Stimulated activated CD4-positive, alpha-beta T cell treated with anti-CD3 and anti-CD28 coated beads, Interleukin-12 subunit alpha, Interleukin-12 subunit beta, amount 100 ng/mL, for 24 hours (primary cell): ENCODE measurements at regions not wholly inside any gene's neighbourhood (a gene's known extent, or its start where the extent isn't known, plus 50 kb on each side); places are given as distances from the start of the nearest gene placed in this dataset.

Source experiments
- DNase-seq, 2 experiments: peaks; one replicate each; pipeline ENCODE4 v3.0.0-alpha.2; 2020; ENCODE audit warnings: low read depth in 2 of 2

DNA sequence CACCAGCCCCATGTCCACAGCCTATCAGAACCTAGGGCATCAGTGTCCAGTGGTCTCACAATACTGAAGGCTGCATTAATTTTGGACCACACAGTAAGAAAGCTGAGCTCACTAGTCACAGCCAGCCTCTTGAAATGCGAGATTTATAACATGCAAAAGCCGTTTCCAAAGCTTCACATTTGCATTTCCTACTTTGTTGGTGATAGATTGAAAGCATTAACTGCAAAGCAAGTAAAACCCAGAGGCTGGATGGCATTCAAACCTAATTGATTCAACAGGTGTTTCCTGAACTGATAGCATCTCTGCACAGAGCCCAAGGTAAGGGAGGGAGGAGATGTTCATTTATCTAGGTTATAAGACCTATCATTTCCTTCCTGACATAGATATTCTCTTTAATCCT is 410.1 kb downstream of the OMA1 start:
- DNase-seq: no peak

DNA sequence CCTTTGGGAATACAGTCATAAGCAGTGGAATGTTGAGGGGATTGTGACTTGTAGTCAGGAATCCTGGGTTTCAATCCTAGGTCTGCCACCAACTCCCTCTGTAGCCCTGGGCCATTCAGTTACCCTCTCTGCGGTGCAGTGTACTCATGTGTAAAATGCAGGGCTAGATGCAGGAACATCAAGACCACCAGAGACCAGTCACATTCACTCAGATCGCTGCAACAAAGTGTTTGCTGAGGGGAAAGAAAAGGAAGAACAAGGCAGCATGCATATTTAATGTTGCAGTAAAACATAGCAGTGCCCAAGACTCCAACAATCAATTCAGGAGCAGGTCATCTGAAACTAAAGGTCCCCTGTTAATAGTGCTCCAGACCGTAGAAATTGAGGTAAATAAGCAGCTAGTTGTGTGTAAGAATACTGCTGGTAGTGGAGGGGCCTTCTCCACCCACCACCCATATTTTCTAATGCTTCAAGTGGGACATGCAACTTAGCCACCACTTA is 410.7 kb downstream of the OMA1 start:
- DNase-seq: no peak

DNA sequence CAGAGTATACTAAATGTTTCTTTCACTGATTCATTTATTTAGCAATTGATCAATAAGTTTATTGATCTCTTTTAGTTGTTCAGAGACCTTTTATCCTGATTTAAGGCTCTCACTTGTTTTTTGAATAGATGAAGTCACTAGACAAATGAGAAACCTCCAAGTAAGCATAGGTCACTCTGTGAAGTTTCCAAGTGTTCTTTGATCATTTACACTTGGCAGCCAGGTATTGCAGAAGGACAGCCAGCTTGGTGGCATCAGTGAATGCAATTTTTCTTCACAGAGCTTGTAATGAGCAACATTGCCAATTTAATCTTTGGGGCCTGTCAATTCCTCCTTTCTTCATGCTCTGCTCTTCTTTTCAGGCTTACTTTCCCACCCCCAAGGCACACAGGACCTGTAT is 413.0 kb downstream of the OMA1 start:
- DNase-seq: no peak

DNA sequence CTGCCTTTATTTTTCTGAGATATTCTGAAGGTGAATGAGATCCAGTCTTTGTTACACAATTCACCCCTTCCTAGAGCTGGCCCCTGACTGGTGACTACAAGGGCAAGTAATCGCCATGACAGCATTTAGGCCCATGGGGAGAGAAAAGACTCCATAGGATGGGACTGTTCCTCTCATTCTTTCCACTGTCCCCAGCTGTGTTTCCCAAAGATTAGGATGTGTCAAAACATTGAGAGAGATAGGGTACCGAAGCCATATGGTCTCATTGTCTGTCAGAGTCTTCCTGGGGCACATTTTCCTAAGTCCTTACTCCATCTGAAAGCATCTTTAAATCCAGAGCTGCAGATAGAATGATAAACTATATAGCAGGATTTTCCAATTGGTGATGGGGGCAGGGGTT is 423.5 kb downstream of the OMA1 start:
- DNase-seq: no peak

DNA sequence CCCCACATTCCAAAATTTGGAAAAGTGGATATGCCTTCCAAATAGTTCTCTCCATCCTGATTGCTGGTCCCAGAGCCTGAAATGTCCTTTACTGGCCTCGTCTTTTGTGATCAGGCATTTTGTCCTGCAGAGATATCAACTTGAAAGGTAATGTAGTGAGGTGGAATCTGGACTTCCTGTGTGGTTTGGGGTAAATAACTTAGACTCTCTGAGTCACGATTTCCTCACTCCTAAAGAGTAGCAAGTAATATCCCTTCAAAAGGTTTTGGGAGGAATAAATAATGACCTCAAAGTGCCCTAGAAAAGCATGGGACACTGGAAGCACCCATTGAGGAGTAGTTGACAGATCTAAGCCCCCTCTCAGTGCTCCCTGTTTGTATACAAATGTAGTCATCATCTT is 426.6 kb downstream of the OMA1 start:
- DNase-seq: no peak

DNA sequence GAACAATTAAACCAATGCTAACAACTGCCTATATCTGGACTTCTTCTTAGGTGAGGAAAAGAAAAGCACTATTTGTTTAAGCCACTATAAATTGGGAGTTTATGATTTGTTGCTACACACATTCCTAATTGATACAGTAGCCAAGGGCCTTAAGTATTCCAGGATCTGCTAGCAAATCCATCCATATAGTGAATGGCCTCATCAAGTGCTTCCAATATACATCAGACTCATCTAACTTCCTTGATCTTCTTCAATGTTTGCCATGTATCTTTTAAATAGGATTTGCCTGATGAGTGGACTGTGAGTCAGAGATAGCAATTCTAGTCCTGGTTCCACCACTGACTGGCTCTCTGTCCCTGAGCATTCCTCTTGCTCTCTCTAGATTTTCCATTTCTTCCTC is 430.2 kb downstream of the OMA1 start:
- no peak for DNase-seq

DNA sequence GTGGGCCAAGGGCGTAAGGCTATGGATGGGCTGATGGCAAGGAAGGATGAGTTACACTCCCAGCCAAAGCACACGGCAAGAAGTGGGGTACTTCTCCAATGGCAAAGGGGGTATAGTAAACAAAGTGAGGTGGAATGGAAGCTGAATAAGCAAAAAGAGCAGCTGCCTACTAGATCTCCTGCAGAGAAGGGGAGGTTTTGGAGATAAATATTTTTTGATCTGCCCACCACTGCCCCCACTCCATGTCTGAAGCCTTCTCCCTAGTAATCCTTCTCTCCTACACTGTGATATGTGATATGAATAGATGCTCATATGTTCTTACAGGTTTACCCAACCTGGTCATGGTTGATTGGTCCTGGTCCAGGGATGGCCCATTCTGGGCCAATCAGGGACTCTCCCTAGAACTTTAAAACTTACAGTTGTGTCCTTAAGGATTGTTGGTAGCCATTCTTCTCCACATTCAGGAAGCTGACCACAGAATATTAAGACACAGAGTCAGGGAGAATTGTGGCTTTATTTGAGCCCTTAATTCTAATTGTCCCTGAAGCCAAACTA is 436.8 kb downstream of the OMA1 start:
- no peak for DNase-seq

DNA sequence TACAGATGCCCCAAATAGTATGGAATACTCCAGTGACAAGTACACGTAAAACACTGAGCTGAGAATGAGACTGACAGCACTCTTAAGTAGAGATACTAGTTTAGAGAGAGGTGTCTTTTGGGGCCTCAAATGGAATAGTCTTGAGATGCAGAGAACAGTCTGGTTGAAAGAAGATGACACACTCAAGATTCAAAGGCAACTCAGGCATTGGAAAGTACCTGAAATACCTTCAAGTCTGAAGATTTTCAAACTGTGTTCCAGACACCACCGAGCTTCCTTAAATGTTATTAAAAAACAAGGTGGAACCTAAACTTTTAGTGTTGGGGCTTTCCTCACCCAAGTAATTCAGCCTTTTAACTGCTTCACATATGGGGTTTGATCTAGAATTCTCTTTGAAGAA is 437.7 kb downstream of the OMA1 start:
- DNase-seq: no peak

DNA sequence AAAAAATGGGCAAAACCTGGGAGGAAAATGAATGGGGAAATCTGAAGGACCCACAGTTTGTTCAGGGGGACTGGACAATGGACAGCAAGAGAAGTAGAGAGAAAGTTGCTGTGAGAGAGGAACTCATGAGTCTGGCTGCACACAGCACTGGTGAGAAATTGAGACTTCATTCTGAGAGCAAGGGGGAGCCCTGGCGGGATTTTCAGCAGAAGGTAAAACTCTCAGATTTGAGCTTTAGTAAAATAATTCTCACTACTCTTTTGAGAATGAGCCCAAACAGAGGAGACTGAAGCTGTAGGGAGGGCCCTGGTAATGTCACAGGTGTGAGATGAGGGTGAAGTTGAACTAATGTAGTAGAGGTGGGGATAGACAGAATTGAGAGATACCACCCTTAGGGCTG is 438.6 kb downstream of the OMA1 start:
- no peak for DNase-seq

DNA sequence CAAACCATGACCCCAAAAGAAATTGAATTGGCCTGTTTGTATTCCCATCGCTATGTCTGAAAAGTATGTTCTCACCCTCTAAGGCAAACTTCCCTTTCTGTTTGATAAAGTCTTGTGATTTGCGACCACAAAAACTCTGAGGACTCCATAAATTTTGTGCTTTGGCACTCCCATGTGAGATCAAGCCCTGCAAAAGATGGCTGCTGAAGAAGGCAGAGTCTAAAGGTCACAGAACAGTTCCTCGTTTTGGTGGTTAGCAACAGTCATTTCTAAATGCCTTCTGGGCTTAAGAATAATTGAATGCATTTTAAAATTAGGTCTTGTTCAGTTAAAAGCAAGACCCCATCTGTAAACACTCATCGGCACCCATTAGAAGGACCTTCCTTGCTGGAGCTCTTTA is 441.6 kb downstream of the OMA1 start:
- no peak for DNase-seq

DNA sequence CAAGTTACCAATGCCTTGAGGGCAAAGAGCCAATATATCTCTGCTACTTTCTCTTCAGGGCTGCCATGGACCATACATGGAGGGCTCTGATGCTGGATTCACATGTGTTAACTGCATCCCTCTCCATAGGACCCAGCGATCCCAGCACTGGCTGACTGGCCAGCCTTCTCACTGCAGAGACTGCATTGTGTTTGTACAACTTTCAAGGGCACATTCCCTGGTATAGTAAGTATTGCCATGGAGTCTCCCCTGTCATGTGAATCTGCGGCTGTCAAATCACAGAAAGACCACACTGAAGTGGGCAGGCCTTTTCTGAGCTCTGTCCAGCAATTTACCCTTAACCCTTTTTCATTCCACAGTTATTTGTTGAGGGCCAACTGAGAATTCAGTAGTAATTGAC is 449.8 kb downstream of the OMA1 start:
- DNase-seq: no peak

DNA sequence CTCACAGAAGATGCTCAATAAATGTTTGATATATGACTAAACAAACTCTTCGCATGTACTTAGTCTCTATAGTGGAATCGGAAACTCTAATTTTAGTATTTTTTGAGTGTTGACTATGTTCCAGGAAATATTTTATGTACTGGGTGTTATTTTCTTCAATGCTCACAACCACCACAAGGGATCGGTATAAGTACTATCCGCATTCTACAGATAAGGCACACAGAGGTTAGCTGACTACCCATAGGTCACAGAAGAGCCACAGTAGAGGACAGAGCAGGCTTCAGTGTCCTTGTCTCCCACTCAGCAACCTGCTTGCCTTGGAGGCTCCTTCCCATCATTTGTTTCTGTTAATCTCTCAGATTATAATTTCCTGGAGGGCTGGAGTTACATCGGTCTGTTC is 451.3 kb downstream of the OMA1 start:
- DNase-seq: no peak

DNA sequence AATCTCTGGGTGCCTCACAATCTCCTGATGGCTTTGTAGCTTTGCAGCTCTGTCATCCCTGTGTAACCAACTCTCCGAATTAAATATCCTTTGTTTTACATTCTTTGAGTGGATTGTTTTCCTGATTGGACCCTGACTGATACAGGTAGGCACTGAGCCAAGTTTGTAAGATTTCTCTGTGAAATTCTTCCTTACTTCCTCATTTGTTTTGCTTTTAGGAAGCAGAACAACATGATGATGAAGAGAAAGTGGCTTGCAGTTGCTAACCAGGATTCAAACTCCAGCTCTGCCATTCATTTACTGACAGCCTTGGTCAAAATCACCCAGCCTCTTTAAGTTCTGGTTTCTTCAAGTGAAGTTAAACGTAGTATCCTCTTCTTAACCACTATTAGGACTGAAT is 452.3 kb downstream of the OMA1 start:
- DNase-seq: no peak

DNA sequence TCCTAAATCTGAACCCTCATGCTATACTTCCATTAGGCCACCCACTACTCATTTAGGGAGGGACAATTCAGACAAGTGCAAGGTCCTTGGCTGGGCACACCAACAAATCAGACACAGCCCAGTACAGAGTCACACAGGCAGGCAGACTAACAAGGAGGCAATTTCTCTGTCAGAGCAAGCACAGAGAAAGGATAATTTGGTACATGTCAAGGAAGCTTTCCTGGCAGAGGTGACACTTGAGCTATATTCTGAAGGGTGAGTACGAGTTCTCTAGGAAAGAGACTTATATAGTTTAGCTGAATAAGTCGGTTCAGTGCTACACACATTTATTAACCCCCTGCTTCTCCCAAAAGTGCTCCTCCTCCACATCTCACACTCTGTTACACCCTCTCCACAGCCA is 455.9 kb downstream of the OMA1 start:
- DNase-seq: no peak

DNA sequence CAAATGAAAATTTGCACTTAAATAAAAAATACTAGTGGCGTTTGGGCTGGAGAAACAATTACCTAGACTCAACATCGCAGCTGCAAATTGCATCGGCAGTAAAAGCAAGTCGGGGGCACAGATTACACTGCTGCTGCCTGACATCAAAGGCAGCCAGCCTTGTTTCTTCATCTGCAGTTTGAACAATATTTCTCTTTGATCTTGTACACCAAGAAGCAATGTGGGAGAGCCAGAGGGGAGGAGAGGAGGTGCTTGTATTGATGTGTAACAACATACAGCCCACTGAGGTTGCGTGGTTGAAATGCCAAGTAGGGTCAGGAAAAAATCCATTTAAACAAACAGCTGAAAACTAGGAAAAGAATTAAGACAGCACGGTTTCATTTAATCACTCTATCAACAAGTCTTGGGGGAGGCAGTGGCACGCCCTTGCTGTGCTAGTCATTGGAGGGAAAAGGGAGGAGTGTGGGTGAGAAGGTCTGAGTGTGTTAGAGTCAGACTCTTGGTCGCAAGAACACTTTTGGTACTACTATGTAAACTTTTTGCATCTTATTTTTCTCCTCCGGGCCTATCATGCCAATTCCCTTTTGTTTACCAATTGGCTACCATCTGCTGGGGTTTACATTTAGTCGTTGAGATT is 456.5 kb downstream of the OMA1 start:
- DNase-seq: no peak

DNA sequence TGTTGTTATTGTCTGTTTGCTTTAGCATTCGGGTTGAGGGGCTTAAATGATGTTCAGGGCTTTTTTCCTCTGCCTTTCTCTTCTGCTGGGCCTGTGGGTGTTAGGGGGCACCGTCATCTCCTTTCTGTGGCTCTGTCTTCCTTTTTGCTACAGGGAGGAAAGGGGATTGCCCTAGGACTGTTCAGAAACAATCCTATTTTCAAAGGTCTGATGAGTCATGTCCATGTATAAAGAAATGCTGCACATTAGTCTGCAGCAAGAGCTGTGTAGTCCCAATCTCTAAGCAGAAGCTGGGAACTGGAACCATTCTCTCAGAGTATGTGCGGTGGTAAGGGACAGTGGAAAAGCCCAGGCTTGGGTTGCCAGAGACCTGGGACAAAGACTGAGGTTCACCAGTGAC is 462.3 kb downstream of the OMA1 start:
- no peak for DNase-seq

DNA sequence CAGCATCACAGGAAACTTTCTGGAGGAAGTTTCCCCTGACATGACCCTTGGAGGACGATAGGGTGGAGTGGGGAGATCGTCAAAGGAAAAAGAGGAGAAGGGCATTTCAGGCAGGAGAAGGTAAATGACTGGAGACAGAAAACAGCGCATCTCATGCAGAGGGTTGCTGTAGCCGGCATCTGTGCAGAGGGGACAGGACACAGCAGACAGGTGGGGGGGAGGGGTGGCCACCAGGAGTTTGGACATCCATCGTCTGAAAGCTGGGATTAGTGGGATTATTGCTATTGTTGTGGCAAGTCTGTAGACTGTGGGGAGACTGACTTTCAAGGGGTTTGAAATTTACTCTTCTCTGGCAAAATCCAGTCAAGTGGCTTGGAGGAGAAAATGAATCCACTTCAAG is 463.9 kb downstream of the OMA1 start:
- DNase-seq: no peak

DNA sequence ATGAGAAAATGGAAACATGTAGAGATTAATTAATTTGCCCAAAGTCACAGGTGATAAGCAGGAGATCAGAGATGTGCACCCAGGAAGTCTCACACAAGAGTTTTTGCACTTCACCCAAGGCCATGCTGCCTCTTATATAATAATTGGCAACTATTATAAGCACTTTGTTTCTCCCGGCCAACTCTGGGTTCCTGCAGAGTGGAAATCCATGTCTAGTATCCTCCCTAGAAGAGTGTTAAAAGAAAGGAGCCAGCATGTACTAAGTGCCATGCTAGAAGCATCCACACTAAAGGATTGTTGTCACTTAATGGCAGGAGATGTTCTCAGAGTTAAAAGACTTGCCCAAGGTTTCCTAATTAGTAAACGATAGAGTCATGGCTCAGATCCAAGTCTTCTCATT is 470.3 kb downstream of the OMA1 start:
- DNase-seq: no peak

DNA sequence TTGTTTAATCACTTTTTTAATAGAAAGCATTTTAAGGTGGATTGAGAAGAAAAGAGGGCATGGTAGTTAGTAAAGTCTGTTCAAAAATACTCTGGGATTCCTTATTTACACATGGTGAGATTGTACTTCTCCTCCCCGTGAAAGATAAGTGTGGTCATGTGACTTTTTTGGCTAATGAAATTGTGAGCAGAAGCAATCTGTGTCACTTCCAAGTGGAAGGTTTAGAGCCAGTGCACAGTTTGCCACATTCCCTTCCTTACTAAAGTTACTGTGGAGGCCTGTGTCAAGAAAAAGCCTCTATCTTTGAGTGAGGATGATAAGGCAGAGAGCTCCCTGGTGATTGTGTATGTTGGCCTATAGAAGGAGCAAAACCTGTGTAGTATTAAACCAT is 471.3 kb downstream of the OMA1 start:
- DNase-seq: no peak

DNA sequence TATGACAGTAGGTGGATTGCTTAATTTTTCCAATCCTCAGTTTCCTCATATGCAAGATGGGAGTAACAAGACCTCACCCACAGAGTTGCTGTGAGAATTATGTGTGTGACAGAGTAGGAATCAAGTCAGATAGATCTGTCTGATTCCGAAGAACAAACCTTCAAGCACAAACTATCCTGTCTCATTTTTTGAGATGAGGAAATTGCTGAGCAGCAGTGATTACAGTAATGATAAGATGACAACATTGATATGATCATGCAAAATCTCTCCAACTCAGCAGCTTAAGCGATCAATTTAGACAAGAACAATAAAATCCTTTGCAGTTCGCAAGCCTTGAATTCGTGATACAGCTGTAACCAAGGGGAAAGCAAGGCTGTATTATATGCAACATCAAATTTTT is 474.1 kb downstream of the OMA1 start:
- DNase-seq: no peak

DNA sequence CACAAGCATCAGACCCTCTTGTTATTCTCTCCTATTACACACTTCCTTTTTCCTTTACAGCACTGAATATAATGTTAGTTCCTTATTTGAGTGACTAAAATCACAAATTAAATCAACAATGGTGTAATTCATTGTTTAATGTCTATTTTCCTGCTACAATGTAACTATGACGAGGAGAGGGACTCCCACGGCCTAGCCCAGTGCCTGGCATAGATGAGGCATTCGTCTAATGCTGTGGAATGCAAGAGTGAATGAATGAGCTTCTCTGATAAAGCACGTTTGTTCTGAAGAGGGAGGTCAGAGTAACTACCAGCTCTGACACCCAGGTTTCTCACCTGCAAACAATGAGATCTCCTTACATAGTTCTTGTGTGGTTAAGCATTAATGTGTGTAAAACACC is 479.4 kb downstream of the OMA1 start:
- no peak for DNase-seq

DNA sequence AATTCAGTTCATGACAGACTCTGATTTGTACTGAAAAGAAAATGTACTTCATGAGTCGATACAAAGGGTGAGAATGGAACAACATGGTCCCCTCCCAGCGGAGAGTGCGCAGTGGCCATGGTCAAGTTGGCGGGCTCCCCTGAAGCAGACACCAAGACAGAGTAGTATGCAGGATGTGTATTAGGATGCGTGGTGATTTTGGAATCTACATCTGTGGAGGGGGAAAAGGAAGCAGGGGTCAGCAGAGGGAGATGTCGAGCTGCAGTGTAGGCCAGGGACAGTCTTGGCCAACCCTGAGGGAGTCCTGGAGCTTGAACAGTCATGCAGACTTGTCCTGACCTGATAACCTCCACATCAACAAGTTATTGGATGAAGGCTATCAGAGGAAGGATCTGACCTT is 481.0 kb downstream of the OMA1 start:
- DNase-seq: no peak

DNA sequence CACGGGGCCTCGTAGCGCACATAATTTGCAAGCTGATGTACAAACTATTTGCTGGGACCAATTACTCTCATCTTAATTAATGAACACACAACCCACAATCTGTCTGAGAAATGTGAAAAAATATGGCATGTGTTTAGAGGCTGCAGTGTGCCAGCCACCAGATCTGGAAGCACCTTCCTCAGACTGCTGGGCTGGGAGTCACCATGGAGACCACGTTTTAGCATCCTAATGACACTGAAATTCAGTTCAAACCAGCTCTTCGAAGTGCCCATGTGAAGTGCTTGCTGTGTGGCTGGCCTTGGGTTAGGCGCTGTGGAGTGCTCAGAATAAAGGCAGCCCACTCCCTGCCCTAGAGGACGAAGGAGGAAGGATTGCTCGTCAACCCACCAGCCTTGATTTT is 482.4 kb downstream of the OMA1 start:
- no peak for DNase-seq

DNA sequence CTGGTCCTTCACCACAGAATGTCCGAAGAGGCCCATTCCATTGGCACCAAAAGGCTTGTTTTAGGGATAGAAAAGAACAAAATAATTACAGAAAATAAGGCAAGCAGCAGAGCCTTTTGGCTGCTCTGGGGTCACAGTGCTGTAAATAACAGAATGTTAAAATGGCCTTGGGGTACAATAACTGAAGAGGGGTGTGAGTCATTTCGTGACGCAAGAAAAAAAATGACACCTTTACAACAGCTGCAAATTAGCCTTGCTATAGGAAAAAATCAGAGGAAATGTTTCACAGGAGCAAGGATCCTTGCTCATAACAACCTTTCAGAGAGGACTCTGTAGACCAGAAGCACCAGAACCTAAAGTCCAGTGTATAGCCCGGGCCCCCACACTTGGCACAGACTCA is 483.4 kb downstream of the OMA1 start:
- DNase-seq: no peak
